Type B pancreatic cell (in vitro differentiated cells): ENCODE measurements at regions not wholly inside any gene's neighbourhood (a gene's known extent, or its start where the extent isn't known, plus 50 kb on each side); places are given as distances from the start of the nearest gene placed in this dataset.
"Not testable (repeated sequence)": the region's sequence is repeated elsewhere in the genome, so short reads cannot be mapped to it uniquely, and the experiment has no call there.

Experiments
- DNase-seq: peaks from one replicate; pipeline ENCODE4 v3.0.0; 2021; ENCODE audit warnings: mixed read lengths; ENCODE audit not compliant: unreplicated experiment; ENCODE audit errors: extremely low spot score
- H3K27ac Mint-ChIP-seq: 2 replicates; pipeline ENCODE4 v1.8.0; 2021; ENCODE audit warnings: mild to moderate bottlenecking, mixed read lengths
- H3K27me3 Mint-ChIP-seq: 2 replicates; pipeline ENCODE4 v1.8.0; 2021; ENCODE audit warnings: mixed read lengths
- H3K36me3 Mint-ChIP-seq: 2 replicates; pipeline ENCODE4 v1.8.0; 2021; ENCODE audit warnings: mixed read lengths
- H3K4me1 Mint-ChIP-seq: one replicate; pipeline ENCODE4 v1.8.0; 2021; ENCODE audit warnings: mixed read lengths; ENCODE audit not compliant: unreplicated experiment
- H3K4me3 Mint-ChIP-seq: 2 replicates; pipeline ENCODE4 v1.8.0; 2021; ENCODE audit warnings: mild to moderate bottlenecking, mixed read lengths
- H3K9me3 Mint-ChIP-seq: 2 replicates; pipeline ENCODE4 v1.8.0; 2021; ENCODE audit warnings: mixed read lengths
- TF ChIP-seq, protein P1 (sequence below): fragments of 200-600 bp; sonication (generic); conservative IDR thresholded peaks from 2 replicates; pipeline ENCODE4 v1.5.0; 2021; ENCODE audit warnings: antibody characterized with exemption, mild to moderate bottlenecking

DNA sequence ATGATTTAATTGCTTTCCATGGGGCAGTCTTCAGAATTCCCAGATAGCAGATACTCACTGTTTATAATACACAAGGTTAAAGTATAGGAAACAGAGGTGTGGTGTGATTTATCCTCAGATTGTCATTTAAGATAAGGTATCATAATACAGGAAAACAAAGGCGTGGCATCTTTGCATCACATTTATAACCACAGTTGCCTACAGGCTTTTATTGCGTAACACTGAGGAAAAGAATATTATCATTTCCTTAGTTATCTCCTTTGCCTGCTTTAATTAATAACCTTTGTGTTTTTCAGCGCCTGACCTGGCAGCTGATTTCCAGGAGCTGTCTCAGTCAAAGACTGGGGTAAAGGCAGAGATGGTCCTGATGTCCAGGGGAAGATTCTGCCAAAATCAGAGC, 68.8 kb downstream of the SSX7 start:
- Mint-ChIP-seq H3K27ac (no peak overlapping the region), H3K9me3 (no peaks in the 10 kb centered on the region)
- TF ChIP-seq, protein P1, sequence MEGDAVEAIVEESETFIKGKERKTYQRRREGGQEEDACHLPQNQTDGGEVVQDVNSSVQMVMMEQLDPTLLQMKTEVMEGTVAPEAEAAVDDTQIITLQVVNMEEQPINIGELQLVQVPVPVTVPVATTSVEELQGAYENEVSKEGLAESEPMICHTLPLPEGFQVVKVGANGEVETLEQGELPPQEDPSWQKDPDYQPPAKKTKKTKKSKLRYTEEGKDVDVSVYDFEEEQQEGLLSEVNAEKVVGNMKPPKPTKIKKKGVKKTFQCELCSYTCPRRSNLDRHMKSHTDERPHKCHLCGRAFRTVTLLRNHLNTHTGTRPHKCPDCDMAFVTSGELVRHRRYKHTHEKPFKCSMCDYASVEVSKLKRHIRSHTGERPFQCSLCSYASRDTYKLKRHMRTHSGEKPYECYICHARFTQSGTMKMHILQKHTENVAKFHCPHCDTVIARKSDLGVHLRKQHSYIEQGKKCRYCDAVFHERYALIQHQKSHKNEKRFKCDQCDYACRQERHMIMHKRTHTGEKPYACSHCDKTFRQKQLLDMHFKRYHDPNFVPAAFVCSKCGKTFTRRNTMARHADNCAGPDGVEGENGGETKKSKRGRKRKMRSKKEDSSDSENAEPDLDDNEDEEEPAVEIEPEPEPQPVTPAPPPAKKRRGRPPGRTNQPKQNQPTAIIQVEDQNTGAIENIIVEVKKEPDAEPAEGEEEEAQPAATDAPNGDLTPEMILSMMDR = no peak

DNA sequence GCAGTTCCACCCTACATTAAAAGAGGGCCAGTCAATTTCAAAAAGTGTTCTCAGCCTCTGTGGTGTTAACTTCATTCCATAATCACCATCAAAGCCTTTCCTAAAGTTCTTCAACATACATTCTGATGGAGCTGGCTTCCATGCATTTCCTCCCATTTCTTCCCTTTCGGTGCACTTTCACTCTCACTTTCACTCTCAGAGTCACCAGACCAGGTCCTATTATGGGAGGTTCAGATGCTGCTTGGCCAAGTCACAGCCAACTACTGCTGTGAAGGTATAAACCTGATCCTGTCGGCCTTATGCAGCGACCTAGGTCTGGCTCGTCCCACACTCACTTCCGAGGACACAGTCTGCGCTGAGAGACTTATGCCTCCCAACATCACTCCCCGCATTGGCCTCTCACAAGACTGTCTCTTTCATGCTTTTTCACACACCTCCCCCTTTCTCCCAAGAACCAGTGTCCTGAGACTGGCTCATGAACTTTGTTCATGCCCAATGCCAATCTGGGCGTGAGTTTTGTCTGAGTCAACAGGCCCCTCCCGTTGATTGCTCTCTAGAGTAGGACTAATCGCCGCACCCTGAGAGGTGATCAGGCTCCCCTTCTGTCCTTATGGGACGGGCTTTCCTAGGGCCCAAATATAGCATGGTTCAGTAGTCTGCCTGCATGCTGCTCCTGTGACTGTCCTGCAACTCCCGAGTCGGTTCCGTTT, 60.8 kb upstream of the XAGE1B start:
- Mint-ChIP-seq H3K27ac (peak overlapping the region; percentile 80), H3K4me1 (no peaks in the 10 kb centered on the region), H3K9me3 (peaks cover 6% of the 10 kb centered on the region), H3K36me3 (no peaks in the 10 kb centered on the region), H3K27me3 (no peaks in the 10 kb centered on the region), H3K4me3 (no peak overlapping the region)
- no peak for DNase-seq
- TF ChIP-seq, protein P1 = no peak

More for the DNA sequence above, 68.8 kb downstream of the SSX7 start:
- Mint-ChIP-seq H3K4me1 (no peaks in the 10 kb centered on the region), H3K4me3 (no peak overlapping the region), H3K36me3 (no peaks in the 10 kb centered on the region), H3K27me3 (peaks cover 7% of the 10 kb centered on the region)
- no peak for DNase-seq

DNA sequence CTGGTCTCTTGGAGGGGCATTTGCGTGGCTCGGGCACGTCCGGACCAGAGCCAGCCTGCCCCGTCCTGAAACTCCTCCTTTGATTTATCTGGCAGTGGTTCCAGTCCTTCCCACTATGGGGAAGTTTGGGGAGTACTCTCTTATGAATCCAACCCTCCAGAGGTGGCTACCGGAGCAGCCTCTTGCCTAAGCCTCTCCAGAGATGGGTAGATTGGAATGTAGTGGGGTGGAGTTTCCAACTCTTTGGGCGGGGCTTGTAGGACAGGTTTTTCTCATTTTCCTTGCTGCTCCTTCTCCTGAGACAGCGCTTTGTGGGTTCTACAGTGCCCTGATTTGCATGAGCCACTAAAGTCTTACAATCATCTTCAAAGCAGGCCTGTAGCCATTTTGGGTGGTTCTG, 60.1 kb upstream of the XAGE1B start:
- H3K9me3 Mint-ChIP-seq = peaks cover 6% of the 10 kb centered on the region
- peak overlapping the region; percentile 80 for H3K27ac Mint-ChIP-seq
- no peaks in the 10 kb centered on the region for H3K4me1 Mint-ChIP-seq
- H3K27me3 Mint-ChIP-seq = no peaks in the 10 kb centered on the region
- no peak for DNase-seq
- no peaks in the 10 kb centered on the region for H3K36me3 Mint-ChIP-seq
- peak overlapping the region; percentile 35 for H3K4me3 Mint-ChIP-seq
- TF ChIP-seq, protein P1 = no peak

DNA sequence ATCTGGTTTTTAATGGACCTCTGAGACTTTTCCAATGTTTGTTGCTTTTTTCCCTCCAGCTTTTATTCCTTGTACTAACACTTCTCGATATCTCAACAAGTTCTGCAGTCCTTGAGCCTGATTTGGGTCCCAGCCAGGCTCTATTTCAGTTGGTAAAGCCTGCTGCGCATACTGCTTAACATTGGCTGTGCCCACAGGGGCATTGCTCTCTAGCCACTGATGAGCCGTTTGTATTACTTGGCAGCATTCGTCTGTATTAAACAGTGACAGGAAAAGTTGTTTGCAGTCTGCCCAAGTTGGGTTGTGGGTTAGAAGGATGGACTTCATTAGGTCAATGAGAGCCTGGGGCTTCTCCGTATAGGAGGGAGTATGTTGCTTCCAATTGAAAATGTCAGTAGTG, 59.6 kb upstream of the XAGE1B start:
- peaks cover 6% of the 10 kb centered on the region for H3K9me3 Mint-ChIP-seq
- peak overlapping the region; percentile 80 for H3K27ac Mint-ChIP-seq
- DNase-seq = no peak
- TF ChIP-seq, protein P1 = no peak
- H3K36me3 Mint-ChIP-seq = no peaks in the 10 kb centered on the region
- no peak overlapping the region for H3K4me3 Mint-ChIP-seq
- H3K4me1 Mint-ChIP-seq = no peaks in the 10 kb centered on the region
- no peaks in the 10 kb centered on the region for H3K27me3 Mint-ChIP-seq

GRCh38 chrX:52574416-52575275, 57.8 kb upstream of the XAGE1B start:
- no peaks in the 10 kb centered on the region for H3K4me1 Mint-ChIP-seq
- H3K4me3 Mint-ChIP-seq = no peak overlapping the region
- peak overlapping the region; percentile 62 for H3K27ac Mint-ChIP-seq
- no peaks in the 10 kb centered on the region for H3K36me3 Mint-ChIP-seq
- peaks cover 6% of the 10 kb centered on the region for H3K9me3 Mint-ChIP-seq
- no peak for DNase-seq
- H3K27me3 Mint-ChIP-seq = no peaks in the 10 kb centered on the region
- TF ChIP-seq, protein P1 = peak; percentile 75

GRCh38 chrX:52568146-52568545, 51.3 kb upstream of the XAGE1B start:
- DNase-seq = not testable (repeated sequence)
- peak overlapping the region; percentile 34 for H3K27ac Mint-ChIP-seq

More at GRCh38 chrX:52568146-52568545, 51.3 kb upstream of the XAGE1B start:
- not testable (repeated sequence) for H3K9me3 Mint-ChIP-seq, H3K27me3 Mint-ChIP-seq, H3K4me3 Mint-ChIP-seq, H3K36me3 Mint-ChIP-seq, H3K4me1 Mint-ChIP-seq
